CD4-positive, alpha-beta T cell treated with Interleukin-15 for 4 hours (primary cell): ENCODE measurements at regions not wholly inside any gene's neighbourhood (a gene's known extent, or its start where the extent isn't known, plus 50 kb on each side); places are given as distances from the start of the nearest gene placed in this dataset.

Experiments used
- DNase-seq: peaks from one replicate; pipeline ENCODE4 v3.0.0-alpha.2; 2020; ENCODE audit warnings: low spot score

DNA sequence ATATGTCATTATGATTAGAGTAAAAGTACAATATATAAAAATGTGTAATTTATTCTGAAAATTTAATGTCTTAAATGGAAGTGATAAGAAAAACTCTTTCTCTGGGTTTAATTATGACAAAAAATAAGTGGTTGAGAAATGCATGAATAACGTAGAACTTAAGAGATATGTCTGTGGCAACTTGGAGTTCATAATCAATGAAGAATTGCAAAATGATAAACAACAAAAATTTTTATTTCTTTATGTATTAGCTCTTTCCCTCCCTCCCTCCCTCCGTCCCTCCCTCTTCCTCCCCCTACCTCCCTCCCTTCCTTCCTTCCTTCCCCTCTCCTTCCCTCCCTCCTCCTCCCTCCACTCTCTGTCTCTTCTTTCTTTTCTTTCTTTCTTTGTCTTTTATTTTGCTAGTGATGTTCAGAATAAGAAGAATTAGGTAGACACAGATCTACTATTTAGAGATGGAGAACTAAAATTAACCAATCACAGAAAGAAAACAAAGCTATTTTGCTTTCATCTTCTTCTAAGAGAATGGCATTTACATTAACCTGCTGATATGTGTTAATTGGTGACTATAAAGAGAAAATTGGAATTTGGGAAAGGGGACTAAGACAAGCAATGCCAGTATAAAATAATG, 96.3 kb upstream of the PDC start:
- DNase-seq: no peak

GRCh38 chr1:186550832-186551231, 89.9 kb upstream of the PDC start:
- no peak for DNase-seq

DNA sequence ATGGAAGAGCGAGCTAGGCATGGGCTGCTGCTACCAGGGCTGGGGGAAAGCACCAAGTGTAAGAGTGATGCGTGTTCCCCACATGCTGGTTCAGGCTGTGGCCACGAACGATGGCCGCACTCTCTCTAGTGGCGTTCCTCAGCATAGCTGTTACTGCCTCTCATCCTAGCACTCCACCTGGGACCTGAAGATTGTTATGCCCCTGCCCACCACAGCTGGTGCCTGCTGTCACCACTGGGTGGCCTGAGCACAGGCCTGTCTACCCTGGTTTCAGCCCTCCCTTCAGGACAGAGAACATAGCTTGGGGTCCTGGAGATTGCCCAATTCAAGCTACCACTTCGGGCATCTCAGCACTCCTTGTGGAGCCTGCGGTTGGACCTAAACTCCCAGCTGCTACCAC, 80.1 kb upstream of the PDC start:
- DNase-seq: no peak

DNA sequence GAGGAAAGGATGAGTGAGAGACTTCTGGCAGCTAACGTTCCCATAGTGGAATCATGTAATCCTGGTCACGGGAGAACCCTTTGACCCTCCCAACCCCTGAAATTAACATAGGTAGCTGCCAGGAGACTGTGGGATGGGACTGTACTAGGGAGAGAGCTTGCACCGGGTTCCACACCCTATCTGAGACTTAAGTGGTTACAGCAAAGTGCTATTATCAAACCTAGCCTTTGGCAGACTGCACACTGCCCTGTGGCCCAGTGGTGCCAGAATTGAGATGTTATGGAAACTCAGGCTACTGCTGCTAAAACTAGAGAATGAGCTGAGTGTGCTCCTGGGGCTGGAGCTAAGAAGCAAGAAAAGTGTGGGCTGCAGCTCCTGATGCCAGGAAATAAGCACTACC, 79.6 kb upstream of the PDC start:
- DNase-seq: no peak

GRCh38 chr1:186536273-186536890, 75.5 kb upstream of the PDC start:
- no peak for DNase-seq

DNA sequence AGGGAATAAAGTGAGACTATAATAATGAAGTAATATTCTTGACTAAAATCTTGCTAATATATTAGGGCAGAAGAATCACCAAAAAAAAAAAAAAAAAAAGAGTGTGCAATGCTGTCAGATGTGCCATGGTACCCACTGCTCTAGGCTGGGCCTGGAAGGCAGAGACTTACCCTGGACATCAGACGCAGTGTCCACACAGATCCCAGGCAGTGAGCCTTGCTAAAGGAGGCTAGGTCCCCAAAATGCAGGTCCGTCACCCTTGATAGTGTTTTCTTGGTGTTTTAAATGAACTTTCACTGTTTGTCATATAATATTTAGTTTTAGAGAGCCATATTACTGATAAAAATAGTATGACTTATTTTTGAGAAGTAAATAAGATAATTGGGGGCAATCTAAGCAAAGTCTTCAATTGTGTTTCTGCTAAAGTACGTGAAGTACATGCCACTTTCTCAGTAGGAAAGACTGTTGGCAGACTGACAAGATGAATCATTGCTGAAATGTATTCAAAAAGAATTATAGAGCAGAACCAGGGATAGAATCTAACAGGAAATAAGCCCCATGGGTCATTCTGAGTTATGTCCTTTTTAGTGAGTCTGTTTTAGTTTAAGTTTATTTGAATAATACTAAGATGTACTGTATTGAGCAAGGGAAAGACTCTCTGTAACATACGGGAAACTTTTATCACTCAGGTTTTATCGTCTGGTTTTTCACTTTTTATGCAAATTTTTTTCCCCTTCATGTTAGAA, 74.6 kb upstream of the PDC start:
- DNase-seq: no peak

DNA sequence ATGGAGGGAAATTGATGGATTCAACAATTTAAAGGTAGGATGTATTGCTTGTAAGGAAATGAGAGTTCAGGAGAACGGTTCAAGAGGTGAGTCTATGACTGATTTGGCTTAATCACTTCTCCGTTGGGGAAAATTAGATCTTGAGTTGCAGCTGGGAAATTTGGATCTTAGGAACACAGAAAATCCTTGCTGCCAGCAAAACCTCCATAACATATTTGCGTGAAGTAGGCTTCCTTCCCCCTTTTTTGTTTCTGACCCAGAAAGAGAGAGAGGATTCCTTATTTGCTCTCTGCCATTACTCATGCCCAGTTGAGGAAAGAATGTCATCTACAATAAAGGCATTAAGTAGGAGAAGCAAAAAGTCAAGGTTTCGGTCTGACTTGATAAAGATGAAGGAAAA, 73.5 kb upstream of the PDC start:
- no peak for DNase-seq

- DNase-seq: no peak
Observed at GRCh38 chr1:186532466-186532865, 71.6 kb upstream of the PDC start.

DNA sequence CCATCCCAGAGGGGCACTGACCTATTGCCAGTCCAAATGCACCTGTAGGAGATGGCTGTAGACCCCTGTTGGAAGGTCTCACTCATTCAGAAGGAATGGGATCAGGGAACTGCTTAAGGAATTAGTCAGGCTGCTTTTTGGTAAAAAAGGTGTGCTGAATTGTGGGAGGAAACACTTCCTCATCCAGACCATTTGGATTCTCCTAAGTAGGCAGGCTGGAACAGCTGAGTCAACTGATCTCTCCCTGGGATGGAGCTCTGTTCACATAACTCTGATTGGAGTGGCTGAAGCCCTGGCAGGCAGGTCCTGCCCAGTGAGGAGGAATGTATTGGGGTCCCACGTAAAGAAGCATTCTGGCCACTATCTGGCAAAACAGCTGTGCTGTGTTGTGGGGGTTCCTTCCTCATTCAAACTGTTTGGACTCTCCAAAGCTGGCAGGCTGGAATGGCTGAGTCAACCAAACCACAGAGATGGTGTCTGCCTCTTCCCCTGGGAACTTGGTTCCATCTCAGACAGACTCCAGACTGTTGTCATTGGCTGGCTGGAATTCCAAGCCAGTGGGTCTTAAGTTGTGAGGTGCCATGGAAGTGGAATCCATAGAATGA, 70.7 kb upstream of the PDC start:
- no peak for DNase-seq

DNA sequence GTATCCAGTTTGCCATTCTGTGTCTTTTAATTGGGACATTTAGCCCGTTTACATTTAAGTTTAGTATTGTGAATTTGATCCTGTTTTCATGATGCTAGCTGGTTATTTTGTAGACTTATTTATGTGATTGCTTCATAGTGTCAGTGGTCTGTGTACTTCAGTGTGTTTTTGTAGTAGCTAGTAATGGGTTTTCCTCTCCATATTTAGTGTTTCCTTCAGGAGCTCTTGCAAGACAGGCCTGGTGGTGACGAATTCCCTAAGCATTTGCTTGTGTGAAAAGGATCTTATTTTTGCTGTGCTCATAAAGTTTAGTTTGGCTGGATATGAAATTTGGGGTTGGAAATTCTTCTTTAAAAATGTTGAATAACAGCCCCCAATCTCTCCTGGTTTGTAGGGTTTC, 69.2 kb upstream of the PDC start:
- no peak for DNase-seq

GRCh38 chr1:186519982-186520381, 59.1 kb upstream of the PDC start:
- no peak for DNase-seq

DNA sequence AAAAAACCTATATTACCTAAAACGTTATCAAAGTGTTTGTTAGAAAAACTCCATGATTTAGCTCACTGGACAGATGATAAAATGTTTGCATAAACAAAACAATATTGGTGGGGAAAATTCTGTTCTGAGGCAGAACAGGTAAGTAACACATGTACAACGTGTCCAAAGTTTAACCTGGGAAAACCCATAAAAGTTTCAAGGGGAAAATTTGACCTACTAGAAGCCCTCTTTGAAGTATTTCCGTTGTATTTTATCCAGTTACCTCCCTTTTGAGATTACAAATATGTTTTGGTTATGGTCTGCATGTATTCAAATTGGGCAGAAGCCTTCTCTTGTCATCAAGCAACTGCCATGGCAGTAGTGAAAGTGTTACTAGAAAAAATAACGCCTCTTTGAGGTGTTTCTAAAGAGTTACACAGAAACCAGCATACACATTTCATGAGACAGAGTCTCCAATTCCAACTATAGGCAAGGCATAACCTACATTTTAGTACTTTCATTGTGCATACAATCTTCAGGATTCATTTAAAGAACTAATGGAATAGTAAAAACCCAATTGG, 58.0 kb upstream of the PDC start:
- DNase-seq: no peak

GRCh38 chr1:186518395-186518794, 57.5 kb upstream of the PDC start:
- no peak for DNase-seq

DNA sequence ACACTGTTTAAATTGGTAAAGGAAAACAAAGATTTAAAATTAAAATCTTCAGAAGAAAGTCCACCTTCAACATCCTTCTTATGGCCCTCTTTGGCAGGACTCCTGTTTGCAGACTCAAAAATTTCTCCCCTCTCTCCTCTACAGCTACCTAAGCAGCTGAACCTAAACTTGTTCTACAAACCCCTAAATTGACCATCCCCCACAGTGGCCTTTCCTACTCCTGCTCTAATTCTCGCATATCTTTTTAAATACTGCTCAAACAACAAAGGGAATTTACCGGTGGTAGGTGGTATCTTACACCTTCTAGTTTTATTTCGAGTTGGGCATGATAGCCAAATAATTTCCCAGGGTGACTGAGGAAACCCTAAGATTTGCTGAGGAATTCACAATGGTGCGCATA, 53.5 kb upstream of the PDC start:
- DNase-seq: no peak

- no peak for DNase-seq
Observed at GRCh38 chr1:186513526-186513925, 52.6 kb upstream of the PDC start.

GRCh38 chr1:186512698-186513457, 52.0 kb upstream of the PDC start:
- DNase-seq: no peak

DNA sequence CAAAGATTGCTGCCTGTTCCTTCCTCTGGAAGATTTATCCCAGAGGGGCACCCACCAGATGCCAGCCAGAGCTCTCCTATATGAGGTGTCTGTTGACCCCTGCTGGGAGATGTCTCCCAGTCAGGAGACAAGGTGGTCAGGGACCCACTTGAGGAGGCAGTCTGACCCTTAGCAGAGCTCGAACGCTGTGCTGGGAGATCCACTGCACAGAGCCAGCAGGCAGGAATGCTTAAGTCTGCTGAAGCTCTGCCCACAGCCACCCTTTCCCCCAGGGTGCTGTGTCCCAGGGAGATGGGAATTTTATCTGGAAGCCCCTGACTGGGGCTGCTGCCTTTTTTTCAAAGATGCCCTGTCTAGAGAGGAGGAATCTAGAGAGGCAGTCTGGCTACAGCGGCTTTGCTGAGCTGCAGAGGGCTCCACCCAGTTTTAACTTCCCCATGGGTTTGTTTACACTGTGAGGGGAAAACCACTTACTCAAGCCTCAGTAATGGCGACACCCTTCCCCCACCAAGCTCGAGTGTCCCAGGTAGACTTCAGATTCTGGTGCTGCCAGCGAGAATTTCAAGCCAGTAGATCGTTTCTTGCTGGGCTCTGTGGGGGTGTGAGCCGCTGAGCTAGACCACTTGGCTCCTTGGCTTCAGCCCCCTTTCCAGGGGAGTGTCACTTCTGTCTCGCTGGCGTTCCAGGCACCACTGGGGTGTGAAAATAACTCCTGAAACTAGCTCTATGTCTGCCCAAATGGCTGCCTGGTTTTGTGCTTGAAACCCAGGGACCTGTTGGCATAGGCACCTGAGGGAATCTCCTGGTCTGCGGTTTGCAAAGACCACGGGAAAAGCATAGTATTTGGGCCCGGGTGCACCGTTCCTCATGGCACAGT, 51.1 kb upstream of the PDC start:
- DNase-seq: peak; percentile 2
